MM.1S (cell line): ENCODE measurements at regions not wholly inside any gene's neighbourhood (a gene's known extent, or its start where the extent isn't known, plus 50 kb on each side); places are given as distances from the start of the nearest gene placed in this dataset.

Source experiments
- DNase-seq: peaks from one replicate; pipeline ENCODE4 v3.0.0-alpha.2; 2015
- H2AFZ ChIP-seq: fragments of 300-600 bp; sonication (generic); 2 replicates; pipeline ENCODE4 v1.6.0; 2016; ENCODE audit warnings: antibody characterized with exemption, low read length
- H3F3A ChIP-seq: fragments of 300-600 bp; sonication (generic); 2 replicates; pipeline ENCODE4 v1.6.1; 2016; ENCODE audit warnings: mild to moderate bottlenecking, antibody characterized with exemption, low read length, moderate library complexity, mixed read lengths; ENCODE audit not compliant: insufficient read depth
- H3K27ac ChIP-seq: fragments of 300-600 bp; sonication (generic); 2 replicates; pipeline ENCODE4 v1.5.1; 2016; ENCODE audit warnings: mild to moderate bottlenecking, low read length
- H3K27me3 ChIP-seq: fragments of 300-600 bp; sonication (generic); replicated peaks from 2 replicates; pipeline ENCODE4 v1.6.0; 2016; ENCODE audit warnings: low read length; ENCODE audit not compliant: insufficient read depth
- H3K36me3 ChIP-seq: fragments of 300-600 bp; sonication (generic); replicated peaks from 2 replicates; pipeline ENCODE4 v1.6.1; 2016; ENCODE audit warnings: mild to moderate bottlenecking, low read length, mixed read lengths; ENCODE audit not compliant: insufficient read depth
- H3K4me1 ChIP-seq: fragments of 300-600 bp; sonication (generic); 2 replicates; pipeline ENCODE4 v1.6.1; 2016; ENCODE audit warnings: low read length, mixed read lengths
- H3K4me2 ChIP-seq: fragments of 300-600 bp; sonication (generic); 2 replicates; pipeline ENCODE4 v1.6.0; 2016; ENCODE audit warnings: low read depth, low read length
- H3K4me3 ChIP-seq: fragments of 300-600 bp; sonication (generic); 2 replicates; pipeline ENCODE4 v1.5.1; 2016; ENCODE audit warnings: low read length, mixed read lengths
- H3K79me2 ChIP-seq: fragments of 300-600 bp; sonication (generic); 2 replicates; pipeline ENCODE4 v1.6.1; 2016; ENCODE audit warnings: mixed run types, low read length, mixed read lengths
- H3K9ac ChIP-seq: fragments of 300-600 bp; sonication (generic); 2 replicates; pipeline ENCODE4 v1.6.1; 2016; ENCODE audit warnings: low read length, mixed read lengths
- H3K9me2 ChIP-seq: fragments of 300-600 bp; sonication (generic); replicated peaks from 2 replicates; pipeline ENCODE4 v1.6.1; 2016; ENCODE audit warnings: mild to moderate bottlenecking, low read length, mixed read lengths; ENCODE audit not compliant: insufficient read depth
- H3K9me3 ChIP-seq: fragments of 300-600 bp; sonication (generic); replicated peaks from 2 replicates; pipeline ENCODE4 v1.6.1; 2016; ENCODE audit warnings: mild to moderate bottlenecking, low read length, mixed read lengths; ENCODE audit not compliant: insufficient read depth
- H4K20me1 ChIP-seq: fragments of 300-600 bp; sonication (generic); 2 replicates; pipeline ENCODE4 v1.6.1; 2016; ENCODE audit warnings: mild to moderate bottlenecking, low read length, moderate library complexity, mixed read lengths; ENCODE audit not compliant: insufficient read depth
- EZH2 ChIP-seq: fragments of 300-600 bp; sonication (generic); optimal IDR thresholded peaks from 2 replicates; pipeline ENCODE3; 2017; ENCODE audit warnings: low read depth, mild to moderate bottlenecking, antibody characterized with exemption, low read length, mixed read lengths
- EZH2phosphoT487 ChIP-seq: fragments of 300-600 bp; sonication (generic); IDR thresholded peaks from 2 replicates; pipeline ENCODE4 v1.6.1; 2018; ENCODE audit warnings: antibody characterized with exemption, low read length
- TF ChIP-seq, protein P1 (sequence below): fragments of 300-600 bp; sonication (generic); IDR thresholded peaks from 2 replicates; pipeline ENCODE4 v1.5.1; 2016; ENCODE audit warnings: antibody characterized with exemption, low read length, mixed read lengths

DNA sequence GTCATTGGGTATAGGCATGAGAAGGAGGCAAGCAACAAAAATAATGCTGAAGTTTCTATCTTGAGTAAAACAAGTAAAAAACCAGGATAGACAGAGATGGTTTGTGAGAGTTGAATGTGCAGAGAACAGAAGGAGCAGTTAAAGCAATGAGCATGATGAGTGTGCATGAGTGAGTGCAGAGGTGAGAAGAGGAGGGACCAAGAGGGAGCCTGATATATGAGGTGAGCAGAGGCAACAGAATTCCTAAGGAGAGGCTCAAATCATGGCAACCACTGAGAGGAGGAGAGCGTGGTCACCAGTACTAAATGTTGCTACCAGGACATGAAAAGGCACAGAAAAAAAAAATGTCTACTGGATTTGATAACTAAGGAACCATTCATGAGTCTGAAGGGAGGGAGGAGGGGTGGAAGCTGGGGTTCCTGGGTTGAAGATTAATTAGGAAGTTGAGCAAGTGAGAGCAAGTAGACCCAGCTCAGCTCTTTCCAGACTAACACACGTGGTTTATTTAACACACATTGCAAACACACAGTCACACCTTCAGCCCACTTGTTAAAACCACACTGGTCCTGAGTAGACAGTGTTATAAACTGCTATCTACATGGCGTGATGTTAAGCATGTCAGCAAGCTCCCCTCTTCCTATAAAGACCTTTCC lies 69.0 kb upstream of the IQCM start:
- H3K4me3 ChIP-seq: no peak overlapping the region
- H3K9me3 ChIP-seq: no peaks in the 10 kb centered on the region
- no peak overlapping the region for H2AFZ ChIP-seq
- H3K27ac ChIP-seq: no peak overlapping the region
- H3K9me2 ChIP-seq: no peaks in the 10 kb centered on the region
- H3F3A ChIP-seq: no peaks in the 10 kb centered on the region
- H3K9ac ChIP-seq: no peak overlapping the region
- no peaks in the 10 kb centered on the region for H3K4me1 ChIP-seq
- no peak for DNase-seq
- no peaks in the 10 kb centered on the region for H4K20me1 ChIP-seq
- no peaks in the 10 kb centered on the region for H3K27me3 ChIP-seq
- H3K36me3 ChIP-seq: no peaks in the 10 kb centered on the region
- TF ChIP-seq, protein P1, sequence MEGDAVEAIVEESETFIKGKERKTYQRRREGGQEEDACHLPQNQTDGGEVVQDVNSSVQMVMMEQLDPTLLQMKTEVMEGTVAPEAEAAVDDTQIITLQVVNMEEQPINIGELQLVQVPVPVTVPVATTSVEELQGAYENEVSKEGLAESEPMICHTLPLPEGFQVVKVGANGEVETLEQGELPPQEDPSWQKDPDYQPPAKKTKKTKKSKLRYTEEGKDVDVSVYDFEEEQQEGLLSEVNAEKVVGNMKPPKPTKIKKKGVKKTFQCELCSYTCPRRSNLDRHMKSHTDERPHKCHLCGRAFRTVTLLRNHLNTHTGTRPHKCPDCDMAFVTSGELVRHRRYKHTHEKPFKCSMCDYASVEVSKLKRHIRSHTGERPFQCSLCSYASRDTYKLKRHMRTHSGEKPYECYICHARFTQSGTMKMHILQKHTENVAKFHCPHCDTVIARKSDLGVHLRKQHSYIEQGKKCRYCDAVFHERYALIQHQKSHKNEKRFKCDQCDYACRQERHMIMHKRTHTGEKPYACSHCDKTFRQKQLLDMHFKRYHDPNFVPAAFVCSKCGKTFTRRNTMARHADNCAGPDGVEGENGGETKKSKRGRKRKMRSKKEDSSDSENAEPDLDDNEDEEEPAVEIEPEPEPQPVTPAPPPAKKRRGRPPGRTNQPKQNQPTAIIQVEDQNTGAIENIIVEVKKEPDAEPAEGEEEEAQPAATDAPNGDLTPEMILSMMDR: no peak
- TF ChIP-seq EZH2phosphoT487 (no peak), EZH2 (no peak)
- no peak overlapping the region for H3K4me2 ChIP-seq
- H3K79me2 ChIP-seq: no peaks in the 10 kb centered on the region

DNA sequence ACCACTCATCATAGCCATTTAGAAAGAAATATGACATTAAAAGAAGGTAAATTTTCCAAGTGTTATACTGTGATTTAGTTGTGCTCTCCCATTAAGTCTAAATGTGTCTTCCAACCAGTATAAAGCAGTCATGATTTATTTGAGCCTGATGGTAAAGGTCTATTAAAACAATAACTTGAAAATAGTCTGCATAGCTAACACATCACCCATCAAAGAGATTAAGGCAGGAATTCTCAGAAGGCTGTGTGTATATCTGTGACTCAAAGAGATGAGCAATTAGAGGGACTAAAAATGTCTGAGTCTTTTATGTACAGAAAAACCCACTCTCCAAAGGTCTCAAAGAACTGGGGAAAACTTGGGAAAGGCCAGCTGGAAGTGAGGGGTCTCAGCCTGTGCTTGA lies 70.3 kb upstream of the IQCM start:
- Histone ChIP-seq H2AFZ (no peak overlapping the region), H3K79me2 (no peaks in the 10 kb centered on the region), H3K9me2 (no peaks in the 10 kb centered on the region), H3K9me3 (no peaks in the 10 kb centered on the region), H3K4me2 (no peak overlapping the region), H3K27ac (no peak overlapping the region), H3K4me1 (no peaks in the 10 kb centered on the region), H3K9ac (no peak overlapping the region), H4K20me1 (no peaks in the 10 kb centered on the region), H3K36me3 (no peaks in the 10 kb centered on the region), H3K4me3 (no peak overlapping the region), H3K27me3 (no peaks in the 10 kb centered on the region), H3F3A (no peaks in the 10 kb centered on the region)
- TF ChIP-seq, protein P1: no peak
- TF ChIP-seq EZH2: no peak
- TF ChIP-seq EZH2phosphoT487: no peak
- no peak for DNase-seq

DNA sequence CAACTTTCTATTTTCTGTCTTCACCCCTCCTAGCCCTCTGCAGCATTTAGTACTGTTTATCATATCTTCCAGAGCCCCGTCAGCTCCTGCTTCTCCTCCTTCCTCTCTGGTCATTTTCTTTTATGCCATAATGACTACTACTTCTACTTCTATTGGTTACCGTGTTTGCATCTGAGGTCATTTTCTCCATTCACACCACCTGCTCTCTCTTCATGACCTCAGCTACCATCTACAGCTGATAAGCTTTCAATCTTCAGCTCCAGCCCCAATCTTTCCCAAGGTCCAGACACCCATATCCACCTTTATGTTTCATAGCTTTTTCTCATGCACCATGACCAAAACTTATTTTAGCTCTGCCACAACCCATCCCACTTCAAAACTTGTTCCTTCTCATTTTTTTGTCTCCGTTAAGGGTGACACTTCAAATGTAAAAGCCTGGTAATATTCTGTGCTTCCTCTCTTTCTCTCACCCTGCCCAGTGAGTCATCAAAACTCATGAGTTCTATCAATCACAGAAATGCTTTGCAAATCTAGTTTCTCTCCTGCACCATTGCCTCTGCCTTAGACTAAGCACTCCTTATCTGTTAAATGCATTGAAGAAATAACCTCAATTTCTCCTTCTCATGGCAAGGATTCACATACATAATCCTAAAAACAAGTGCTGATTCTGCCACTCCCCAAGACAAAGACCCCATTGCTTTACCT lies 71.3 kb upstream of the IQCM start:
- no peak for DNase-seq
- Histone ChIP-seq H3K27me3 (no peaks in the 10 kb centered on the region), H3K4me3 (no peak overlapping the region), H2AFZ (no peak overlapping the region), H3K9me3 (no peaks in the 10 kb centered on the region), H4K20me1 (no peaks in the 10 kb centered on the region), H3K36me3 (no peaks in the 10 kb centered on the region), H3F3A (no peaks in the 10 kb centered on the region), H3K4me2 (no peak overlapping the region), H3K79me2 (no peaks in the 10 kb centered on the region), H3K9me2 (no peaks in the 10 kb centered on the region), H3K4me1 (no peaks in the 10 kb centered on the region), H3K27ac (no peak overlapping the region), H3K9ac (no peak overlapping the region)
- TF ChIP-seq EZH2 (no peak), EZH2phosphoT487 (no peak)
- TF ChIP-seq, protein P1: no peak
